Gastrocnemius medialis (tissue), 4 donors: ENCODE measurements at regions not wholly inside any gene's neighbourhood (a gene's known extent, or its start where the extent isn't known, plus 50 kb on each side); places are given as distances from the start of the nearest gene placed in this dataset.

Experiments
- ATAC-seq, 2 donors: fragments of 150-250 bp; one replicate each; pipeline ENCODE4 v1.9.1; 2016
- DNase-seq, 2 donors: peaks; one replicate each; pipeline ENCODE4 v3.0.0-alpha.2; 2019
- H3K27ac ChIP-seq, 4 donors: fragments of 200-600 bp; sonication (generic); 1 replicate in 1 of 4; 2 replicates in 3 of 4; pipeline ENCODE4 v1.5.1; 2016 to 2018; ENCODE audit warnings: mild to moderate bottlenecking in 2 of 4, moderate library complexity in 1 of 4
- H3K27me3 ChIP-seq, 3 donors: fragments of 200-600 bp; sonication (generic) in 2 of 3; 1 replicate in 1 of 3; 2 replicates in 2 of 3; pipeline versions ENCODE4 v1.5.1 to v1.6.0; 2016 to 2019; ENCODE audit warnings: mild to moderate bottlenecking in 1 of 3, moderate library complexity in 1 of 3
- H3K36me3 ChIP-seq, 2 donors: fragments of 200-600 bp; sonication (generic) in 1 of 2; one replicate each; pipeline ENCODE4 v1.5.1; 2017 to 2018
- H3K4me1 ChIP-seq, 2 donors: fragments of 200-600 bp; sonication (generic) in 1 of 2; one replicate each; pipeline ENCODE4 v1.5.1; 2016 to 2017; ENCODE audit warnings: mild to moderate bottlenecking in 2 of 2
- H3K4me3 ChIP-seq, 4 donors: fragments of 200-600 bp; sonication (generic) in 3 of 4; 1 replicate in 1 of 4; 2 replicates in 3 of 4; pipeline ENCODE4 v1.5.1; 2016 to 2019; ENCODE audit warnings: mild to moderate bottlenecking in 2 of 4
- H3K9me3 ChIP-seq, 3 donors: fragments of 200-600 bp; sonication (generic) in 2 of 3; 1 replicate in 1 of 3; 2 replicates in 2 of 3; pipeline ENCODE4 v1.5.1; 2016 to 2019
- CTCF ChIP-seq, 5 experiments: fragments of 450-650 bp in 3 of 5; fragments of 200-600 bp in 2 of 5; sonication (generic) in 2 of 5; IDR thresholded peaks in 4 of 5; conservative IDR thresholded peaks in 1 of 5; 1 replicate in 4 of 5; 2 replicates in 1 of 5; pipeline ENCODE4 v1.5.1; 2016 to 2019; ENCODE audit warnings: antibody characterized with exemption in 5 of 5, mild to moderate bottlenecking in 3 of 5, moderate library complexity in 3 of 5
- POLR2A ChIP-seq, 2 donors: fragments of 450-650 bp; IDR thresholded peaks; one replicate each; pipeline ENCODE4 v1.6.1; 2017; ENCODE audit warnings: antibody characterized with exemption in 2 of 2, mild to moderate bottlenecking in 2 of 2, moderate library complexity in 2 of 2
- in situ Hi-C, 4 donors: fragments of 200-750 bp; cut with MboI; loops; one replicate each; pipeline versions ENCODE4 v1.15.0 to v1.8.0; 2017; ENCODE audit warnings: low sequenced_read_pairs in 4 of 4
- intact Hi-C: fragments of 100-400 bp; cut with DNase I; formaldehyde crosslinking; loops from one replicate; pipeline ENCODE4 v1.15.1; 2023; ENCODE audit warnings: low total_unique reads

GRCh38 chr10:128318366-128318765, 192.1 kb upstream of the MKI67 start:
- Histone ChIP-seq H3K27me3 (no peaks in the 10 kb centered on the region), H3K4me1 (no peaks in the 10 kb centered on the region), H3K27ac (no peak overlapping the region), H3K9me3 (no peaks in the 10 kb centered on the region), H3K36me3 (no peaks in the 10 kb centered on the region), H3K4me3 (no peak overlapping the region)
- no peak for ATAC-seq
- in situ Hi-C loops = loop anchor here in 1 of 4 donors (25.0 kb wide), 1 partner anchor 219 kb away; no protein-coding TSS in a partner anchor
- TF ChIP-seq CTCF (IDR thresholded peaks at IDR 0.05 in 4 of 5, conservative IDR thresholded peaks at IDR 0.05 in 1 of 5) = no peak
- no peak for TF ChIP-seq POLR2A (IDR thresholded peaks at IDR 0.05)
- intact Hi-C loops = no loop called here
- no peak for DNase-seq

GRCh38 chr10:128318913-128319312, 192.7 kb upstream of the MKI67 start:
- H3K9me3 ChIP-seq = no peaks in the 10 kb centered on the region
- H3K4me3 ChIP-seq = no peak overlapping the region
- H3K27me3 ChIP-seq = no peaks in the 10 kb centered on the region
- H3K36me3 ChIP-seq = no peaks in the 10 kb centered on the region
- no peaks in the 10 kb centered on the region for H3K4me1 ChIP-seq
- in situ Hi-C loops = loop anchor here in 1 of 4 donors (25.0 kb wide), 1 partner anchor 218 kb away; no protein-coding TSS in a partner anchor
- no peak for ATAC-seq
- intact Hi-C loops = no loop called here
- no peak for TF ChIP-seq POLR2A (IDR thresholded peaks at IDR 0.05)
- no peak for TF ChIP-seq CTCF (IDR thresholded peaks at IDR 0.05 in 4 of 5, conservative IDR thresholded peaks at IDR 0.05 in 1 of 5)
- DNase-seq = no peak
- no peak overlapping the region for H3K27ac ChIP-seq

- H3K4me3 ChIP-seq = no peak overlapping the region
- no peaks in the 10 kb centered on the region for H3K9me3 ChIP-seq
- intact Hi-C loops = loop anchor here (10.0 kb wide), 1 partner anchor 447 kb away; no protein-coding TSS in a partner anchor
- TF ChIP-seq CTCF (IDR thresholded peaks at IDR 0.05 in 4 of 5, conservative IDR thresholded peaks at IDR 0.05 in 1 of 5) = no peak
- TF ChIP-seq POLR2A (IDR thresholded peaks at IDR 0.05) = no peak
- H3K27ac ChIP-seq = no peak overlapping the region
- no peaks in the 10 kb centered on the region for H3K4me1 ChIP-seq
- H3K36me3 ChIP-seq = no peaks in the 10 kb centered on the region
- DNase-seq = no peak
- in situ Hi-C loops = loop anchor here in 2 of 4 donors (10.0 to 25.0 kb wide), 2 partner anchors 213 to 215 kb away; no protein-coding TSS in a partner anchor
- no peak for ATAC-seq
- H3K27me3 ChIP-seq = no peaks in the 10 kb centered on the region
Measured at GRCh38 chr10:128322106-128322505, 195.9 kb upstream of the MKI67 start.

GRCh38 chr10:128322950-128323349, 196.7 kb upstream of the MKI67 start:
- no peak for ATAC-seq
- Histone ChIP-seq H3K36me3 (no peaks in the 10 kb centered on the region), H3K27me3 (no peaks in the 10 kb centered on the region), H3K9me3 (no peaks in the 10 kb centered on the region), H3K27ac (no peak overlapping the region), H3K4me3 (no peak overlapping the region), H3K4me1 (no peaks in the 10 kb centered on the region)
- in situ Hi-C loops (loop anchor here in 2 of 4 donors (10.0 to 25.0 kb wide), 2 partner anchors 212 to 214 kb away; no protein-coding TSS in a partner anchor), intact Hi-C loops (loop anchor here (10.0 kb wide), 1 partner anchor 448 kb away; no protein-coding TSS in a partner anchor)
- DNase-seq = no peak
- no peak for TF ChIP-seq CTCF (IDR thresholded peaks at IDR 0.05 in 4 of 5, conservative IDR thresholded peaks at IDR 0.05 in 1 of 5)
- no peak for TF ChIP-seq POLR2A (IDR thresholded peaks at IDR 0.05)
